HL-60/S4 (cell line): ENCODE measurements at regions not wholly inside any gene's neighbourhood (a gene's known extent, or its start where the extent isn't known, plus 50 kb on each side); places are given as distances from the start of the nearest gene placed in this dataset.

ENCODE experiments used
- in situ Hi-C: fragments of 300-500 bp; cut with MboI; formaldehyde crosslinking; loops from 2 replicates; pipeline ENCODE4 v1.14.3; 2022; ENCODE audit warnings: low sequenced_read_pairs

- in situ Hi-C loops = no loop called here
Measured at GRCh38 chr6:105991561-105992314, 94.4 kb upstream of the PRDM1 start.

GRCh38 chr6:105990151-105990550, 96.0 kb upstream of the PRDM1 start:
- in situ Hi-C loops = no loop called here

DNA sequence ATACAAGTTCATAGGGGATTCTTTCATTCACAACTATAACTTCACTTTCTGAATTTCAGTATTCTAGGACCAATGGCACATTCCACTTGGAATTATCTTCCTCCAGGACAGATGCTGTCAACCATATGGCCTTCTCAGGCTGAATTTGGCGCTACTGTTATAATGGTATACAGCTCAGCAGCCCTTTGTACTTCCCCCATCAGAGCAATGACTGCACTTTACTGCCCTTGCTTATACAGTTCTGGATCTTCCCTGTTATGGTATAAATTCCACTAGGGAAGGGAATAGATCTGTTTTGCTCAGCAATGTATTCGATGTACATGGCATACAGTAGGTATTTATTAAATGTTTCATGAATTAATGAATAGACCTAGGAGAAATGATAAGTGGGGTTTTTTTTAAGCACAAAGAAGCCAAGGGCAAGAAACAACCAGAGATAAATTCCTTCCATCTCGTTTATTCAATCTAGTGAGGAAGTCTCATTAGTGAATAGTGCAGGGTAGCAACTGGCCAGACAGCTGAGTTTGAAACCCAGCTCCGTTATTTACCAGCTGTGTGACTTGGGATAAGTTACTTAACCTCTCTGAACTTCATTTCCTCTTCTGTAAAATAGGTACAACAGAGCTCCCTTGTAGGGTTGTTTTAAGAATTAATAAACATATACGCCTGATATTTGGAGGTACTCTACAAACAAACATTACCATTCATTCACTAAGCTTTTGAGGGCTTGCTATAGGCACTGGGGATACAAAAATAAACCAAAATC, 97.1 kb upstream of the PRDM1 start:
- in situ Hi-C loops = no loop called here

DNA sequence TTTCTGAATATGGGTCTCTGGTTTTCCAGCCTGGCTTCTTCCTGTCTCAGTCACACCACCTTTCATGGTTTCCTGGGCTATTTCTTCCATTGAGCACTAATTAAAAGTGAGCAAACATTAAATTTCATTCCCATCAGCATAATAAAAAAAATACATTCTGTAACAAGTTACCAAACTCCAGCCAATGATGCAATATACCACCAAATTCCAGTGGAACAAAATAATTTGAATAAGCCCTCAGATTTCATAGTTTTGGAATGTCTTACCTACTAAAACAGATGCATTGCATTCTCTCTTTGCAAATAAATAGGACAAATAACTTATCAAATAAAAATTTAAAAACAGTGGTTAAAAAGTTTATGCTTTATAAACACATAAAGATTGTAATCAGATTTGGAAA, 97.8 kb upstream of the PRDM1 start:
- in situ Hi-C loops = no loop called here

GRCh38 chr6:105987516-105987915, 98.6 kb upstream of the PRDM1 start:
- in situ Hi-C loops = no loop called here

- in situ Hi-C loops = no loop called here
Measured at GRCh38 chr6:105986998-105987397, 99.1 kb upstream of the PRDM1 start.

DNA sequence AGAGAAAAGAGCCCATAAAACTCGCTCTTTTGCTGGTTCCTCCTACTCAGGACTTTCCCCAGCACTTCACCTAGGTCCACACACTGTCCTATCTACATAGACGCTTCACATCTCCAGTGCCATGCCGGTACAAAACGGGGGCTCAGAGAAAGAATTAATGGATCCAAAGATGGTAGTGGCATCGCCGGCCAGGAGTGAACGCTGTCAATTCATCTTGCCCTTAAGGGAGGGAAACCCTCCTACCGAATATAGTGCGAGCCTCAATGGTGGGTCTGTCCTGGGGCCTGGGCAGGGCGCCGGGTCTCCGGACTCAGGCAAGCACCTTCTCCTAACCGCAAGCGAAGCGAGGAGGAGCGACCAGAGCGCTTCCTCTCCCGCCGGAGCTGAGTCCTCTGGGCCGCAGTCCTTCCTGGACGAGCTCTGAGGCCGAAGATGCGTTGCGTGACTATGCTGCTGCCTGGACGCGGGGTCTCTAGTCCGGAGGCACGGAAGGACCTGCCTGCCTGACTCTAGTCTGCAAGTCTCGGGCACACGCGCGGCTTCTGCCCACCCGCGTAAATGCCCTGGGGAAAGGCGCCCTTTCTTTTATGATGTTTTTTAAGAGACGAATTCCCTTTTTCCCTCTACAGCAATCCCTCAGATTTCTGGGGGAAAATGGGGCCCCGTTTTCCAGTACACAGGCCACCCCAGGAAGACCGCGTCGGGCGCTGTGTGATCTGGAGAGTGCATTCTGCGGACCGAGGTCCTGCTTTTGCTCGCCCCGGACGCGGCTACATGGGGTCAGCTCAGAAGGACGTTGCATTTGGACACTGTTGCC, 100.1 kb upstream of the PRDM1 start:
- in situ Hi-C loops = no loop called here

DNA sequence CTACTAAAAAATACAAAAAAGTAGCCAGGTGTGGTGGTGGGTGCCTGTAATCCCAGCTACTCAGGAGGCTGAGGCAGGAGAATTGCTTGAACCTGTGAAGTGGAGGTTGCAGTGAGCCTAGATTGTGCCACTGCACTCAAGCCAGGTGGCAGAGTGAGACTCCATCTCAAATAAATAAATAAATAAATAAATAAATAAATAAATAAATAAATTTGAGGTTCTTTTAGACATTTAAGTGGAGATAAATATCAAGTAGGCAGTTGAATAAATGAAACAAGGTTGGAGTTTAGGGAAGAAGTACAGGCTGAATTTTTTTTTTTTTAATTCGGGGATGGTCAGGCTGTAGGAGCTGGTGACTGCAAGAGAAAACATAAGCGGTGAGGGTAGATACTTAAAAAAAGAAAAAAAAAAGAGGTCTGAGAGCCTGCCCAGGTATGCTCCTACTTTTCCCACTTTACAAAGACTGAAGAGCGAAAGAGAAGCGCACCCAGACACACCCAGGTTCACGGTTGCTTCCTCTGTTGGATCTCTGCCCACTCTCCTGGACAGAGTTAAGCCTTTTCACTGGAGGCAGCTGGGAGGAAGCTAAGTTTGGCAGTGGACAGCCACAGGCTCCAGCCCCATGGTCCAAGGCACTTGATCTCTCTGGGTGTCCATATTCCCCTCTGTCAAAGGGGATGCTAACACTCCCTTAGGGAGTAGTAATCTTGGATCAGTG, 100.9 kb upstream of the PRDM1 start:
- in situ Hi-C loops = no loop called here

DNA sequence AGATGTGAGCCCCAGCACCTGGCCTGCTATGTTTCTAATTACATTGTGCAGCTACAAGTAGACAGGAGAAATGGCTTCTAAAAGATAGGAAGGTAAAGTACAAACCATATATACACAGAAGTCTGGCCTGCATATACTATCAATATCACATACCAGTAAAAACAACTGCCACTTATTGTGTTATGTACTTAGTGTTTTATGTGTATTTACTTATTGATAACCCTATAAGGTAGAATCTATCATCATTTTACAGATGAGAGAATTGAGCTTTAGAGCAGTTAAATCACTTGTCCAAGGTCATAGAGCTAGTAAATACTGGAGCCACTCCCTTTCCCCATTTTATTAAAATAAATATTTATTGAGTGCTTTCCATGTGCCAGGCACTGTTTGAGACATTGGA, 102.4 kb upstream of the PRDM1 start:
- in situ Hi-C loops = no loop called here

GRCh38 chr6:105982761-105983540, 103.2 kb upstream of the PRDM1 start:
- in situ Hi-C loops = no loop called here

GRCh38 chr6:105981888-105982358, 104.2 kb upstream of the PRDM1 start:
- in situ Hi-C loops = no loop called here

DNA sequence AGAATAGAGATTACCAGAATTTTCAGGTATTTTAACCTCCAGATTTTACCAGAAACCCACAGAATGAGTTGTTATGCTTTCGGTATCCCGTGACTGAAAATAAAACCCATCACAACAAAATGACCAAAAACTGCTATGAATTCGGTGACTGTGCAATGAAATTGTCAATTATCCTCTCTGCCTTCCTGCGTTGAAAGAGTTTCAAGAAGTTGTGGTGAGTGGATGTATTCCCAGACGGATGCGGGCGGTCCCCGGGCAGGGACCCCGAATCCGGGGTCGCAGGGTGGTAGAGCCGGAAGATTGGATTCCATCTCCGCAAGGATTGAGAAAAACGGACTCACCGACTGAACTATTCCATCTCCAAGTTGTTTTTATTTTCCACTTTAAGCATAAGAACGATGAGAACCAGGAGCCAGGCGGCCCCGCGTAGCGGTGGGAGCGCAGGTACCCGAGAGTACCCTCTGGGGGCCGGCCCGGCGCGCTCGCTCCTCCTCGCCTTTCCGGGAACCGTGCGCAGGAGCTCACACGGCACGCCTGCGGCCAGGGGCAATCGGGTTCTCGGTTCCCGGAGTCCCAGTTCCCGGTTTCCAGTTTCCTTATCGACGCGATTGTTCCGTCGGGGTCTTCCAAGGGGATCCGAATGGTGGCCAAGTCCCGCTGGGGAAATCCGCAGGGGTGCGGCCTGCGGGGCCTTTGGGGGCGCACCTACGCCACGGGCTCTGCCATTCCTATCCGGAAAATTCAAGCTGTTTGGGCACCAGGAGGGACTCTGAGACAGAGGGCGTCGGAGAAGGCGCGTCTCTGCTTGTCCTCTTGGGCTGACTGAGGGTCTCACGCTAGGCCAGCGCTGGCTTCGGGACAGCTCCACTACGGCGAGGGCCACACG, 104.9 kb upstream of the PRDM1 start:
- in situ Hi-C loops = no loop called here

DNA sequence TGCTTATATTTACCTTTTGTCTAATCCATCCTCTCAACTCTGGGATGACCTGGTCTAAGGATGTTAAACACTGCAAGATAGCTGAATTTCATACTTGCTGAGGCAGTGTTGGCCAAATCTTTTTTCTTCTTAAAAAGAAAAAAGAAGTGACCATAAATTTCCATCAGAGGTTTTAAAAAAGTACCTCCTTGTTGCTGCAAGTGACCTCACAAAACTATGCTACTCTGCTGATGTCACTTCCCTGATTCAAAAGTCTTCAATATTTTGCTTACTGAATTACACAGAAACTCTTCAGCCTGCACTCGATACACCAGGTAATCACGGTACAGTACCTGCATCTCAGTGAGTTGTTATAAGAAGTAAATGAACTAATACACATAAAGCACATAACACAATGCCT, 107.2 kb upstream of the PRDM1 start:
- in situ Hi-C loops = no loop called here

DNA sequence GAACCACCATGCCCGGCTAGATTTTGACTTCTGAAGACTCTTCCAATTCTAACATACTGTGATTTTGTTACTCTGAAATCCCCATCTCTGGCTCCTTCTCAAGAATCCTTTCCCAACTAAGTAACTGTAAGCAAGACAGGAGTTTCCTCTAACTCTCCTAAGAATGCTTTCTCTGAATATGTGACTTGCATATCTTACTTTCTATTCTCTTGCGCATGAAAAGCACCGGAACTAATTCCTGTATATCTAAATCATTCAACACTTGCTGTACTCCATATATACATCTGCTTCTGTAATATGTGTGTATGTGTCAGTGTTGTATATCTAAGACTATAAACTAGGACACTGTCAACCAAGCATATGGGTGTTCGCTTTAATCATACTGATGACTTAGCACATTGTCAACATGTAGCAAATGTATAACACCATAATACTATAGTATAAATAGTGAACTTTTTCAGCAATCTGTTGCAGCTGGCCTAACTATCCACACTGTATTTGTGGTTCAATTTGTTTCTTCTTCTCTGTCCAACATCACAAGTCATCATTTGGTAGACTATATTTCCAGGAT, 108.1 kb upstream of the PRDM1 start:
- in situ Hi-C loops = no loop called here

DNA sequence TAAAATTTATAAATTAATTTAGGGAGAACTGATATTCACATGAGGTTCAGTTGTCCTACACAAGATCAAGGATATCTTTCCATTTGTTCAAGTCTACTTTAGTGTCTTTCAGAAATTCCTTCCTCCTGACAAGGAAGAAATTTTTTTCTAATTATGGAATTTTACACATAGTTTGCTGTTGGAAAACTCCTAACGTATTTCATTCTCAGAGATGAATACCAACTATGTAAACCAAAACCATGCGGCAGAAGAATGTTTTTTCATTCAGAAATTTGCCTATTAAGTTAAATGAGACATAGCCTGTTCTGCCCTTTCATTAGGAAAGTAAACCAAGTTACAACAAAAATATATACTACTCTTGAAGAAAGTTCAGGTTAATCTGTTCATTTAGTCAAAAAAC, 111.2 kb upstream of the PRDM1 start:
- in situ Hi-C loops = no loop called here

DNA sequence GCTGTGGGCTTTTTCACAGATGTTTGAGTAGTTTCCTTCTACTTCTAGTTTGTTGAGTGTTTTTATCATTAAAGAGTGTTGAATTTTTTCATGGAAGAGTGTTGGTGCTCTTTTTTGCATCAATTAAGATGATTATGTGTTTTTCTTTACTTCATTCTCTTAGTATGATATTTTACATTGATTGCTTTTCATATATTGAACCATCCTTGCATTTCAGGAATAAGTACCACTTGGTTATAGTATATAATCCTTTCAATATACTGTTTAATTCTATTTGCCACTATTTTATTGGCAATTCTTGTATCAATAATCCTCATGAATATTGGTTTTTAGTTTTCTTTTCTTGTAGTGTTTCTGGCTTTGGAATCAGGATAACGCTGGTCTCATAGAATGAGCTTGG, 113.7 kb upstream of the PRDM1 start:
- in situ Hi-C loops = no loop called here

DNA sequence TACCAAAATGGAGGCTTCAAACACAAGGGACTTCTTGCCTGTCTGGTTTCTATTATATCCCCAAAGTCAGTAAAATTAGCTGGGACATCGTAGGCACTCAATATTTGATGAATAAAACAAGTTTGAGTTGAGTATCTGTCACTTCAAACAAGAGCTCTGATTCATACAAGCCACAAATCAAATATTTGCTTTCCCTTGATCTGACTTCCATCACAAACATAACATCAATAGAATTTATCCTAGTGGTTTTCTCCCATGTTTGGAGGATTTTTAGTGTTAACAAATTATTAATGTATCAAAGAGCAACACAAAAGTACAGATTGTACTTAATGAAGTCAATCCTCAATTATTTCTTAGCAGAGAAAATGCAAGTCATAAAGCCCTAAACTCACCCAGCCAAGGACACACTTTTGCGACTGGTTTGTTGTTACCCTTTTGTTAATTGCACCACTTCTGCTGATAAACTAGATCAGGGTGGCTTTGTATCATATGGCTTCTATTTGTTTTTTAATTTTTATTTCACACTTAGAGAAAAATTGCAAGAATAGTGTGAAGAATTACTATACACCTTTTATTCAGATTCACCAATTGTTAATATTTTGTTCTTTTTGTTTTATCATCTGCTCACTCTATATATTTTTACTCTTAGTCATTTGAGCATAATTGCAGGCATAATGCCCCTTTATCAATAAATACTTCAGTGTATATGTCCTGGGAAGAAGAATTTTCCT, 117.4 kb upstream of the PRDM1 start:
- in situ Hi-C loops = no loop called here
